Liver (tissue), 8 donors: ENCODE measurements at regions not wholly inside any gene's neighbourhood (a gene's known extent, or its start where the extent isn't known, plus 50 kb on each side); places are given as distances from the start of the nearest gene placed in this dataset.

Source experiments
- DNase-seq: peaks from one replicate; pipeline ENCODE4 v3.0.0-alpha.2; 2017; ENCODE audit warnings: low spot score
- H3K27ac ChIP-seq, 2 donors: one replicate each; pipeline ENCODE4 v1.7.0; 2013; ENCODE audit warnings: inconsistent platforms in 2 of 2, low read length in 2 of 2, control low read depth in 1 of 2, low read depth in 1 of 2, mild to moderate bottlenecking in 1 of 2
- H3K27me3 ChIP-seq, 4 donors: one replicate each; pipeline versions ENCODE4 v1.6.1 to v1.7.0; 2013; ENCODE audit warnings: low read length in 3 of 4, inconsistent platforms in 1 of 4, mild to moderate bottlenecking in 1 of 4, moderate library complexity in 1 of 4; ENCODE audit not compliant: control insufficient read depth in 4 of 4, insufficient read depth in 4 of 4
- H3K36me3 ChIP-seq, 4 donors: one replicate each; pipeline versions ENCODE4 v1.6.1 to v1.7.0; 2013; ENCODE audit warnings: low read length in 3 of 4, mild to moderate bottlenecking in 3 of 4, low read depth in 1 of 4, moderate library complexity in 1 of 4; ENCODE audit not compliant: control insufficient read depth in 4 of 4, insufficient read depth in 3 of 4
- H3K4me1 ChIP-seq, 4 donors: one replicate each; pipeline versions ENCODE4 v1.6.1 to v1.7.0; 2013; ENCODE audit warnings: low read length in 3 of 4, mild to moderate bottlenecking in 3 of 4, moderate library complexity in 1 of 4; ENCODE audit not compliant: control insufficient read depth in 4 of 4, insufficient read depth in 4 of 4
- H3K4me3 ChIP-seq, 3 donors: one replicate each; pipeline versions ENCODE4 v1.6.1 to v1.7.0; 2013; ENCODE audit warnings: low read length in 3 of 3, control low read depth in 1 of 3, low read depth in 1 of 3, mild to moderate bottlenecking in 1 of 3
- H3K9ac ChIP-seq, 2 donors: one replicate each; pipeline ENCODE4 v1.7.0; 2013; ENCODE audit warnings: low read length in 2 of 2, mild to moderate bottlenecking in 2 of 2, moderate library complexity in 2 of 2, control low read depth in 1 of 2, low read depth in 1 of 2
- H3K9me3 ChIP-seq, 4 donors: one replicate each; pipeline versions ENCODE4 v1.6.1 to v1.7.0; 2013; ENCODE audit warnings: low read length in 3 of 4; ENCODE audit not compliant: control insufficient read depth in 4 of 4
- ATF3 ChIP-seq: IDR thresholded peaks from 2 replicates; pipeline ENCODE4 v1.6.1; 2016; ENCODE audit warnings: antibody characterized with exemption
- CTCF ChIP-seq: fragments of 150-350 bp; IDR thresholded peaks from 2 replicates; pipeline ENCODE4 v1.5.1; 2017; ENCODE audit warnings: improper control_type of control experiment, low read depth, low read length; ENCODE audit not compliant: missing input control
- EGR1 ChIP-seq, 2 donors: IDR thresholded peaks; 2 replicates each; pipeline ENCODE4 v1.6.1; 2016 to 2018; ENCODE audit warnings: antibody characterized with exemption in 2 of 2, low read depth in 2 of 2
- FOXA1 ChIP-seq: IDR thresholded peaks from 2 replicates; pipeline ENCODE4 v1.6.1; 2016; ENCODE audit warnings: antibody characterized with exemption
- FOXA2 ChIP-seq: IDR thresholded peaks from 2 replicates; pipeline ENCODE4 v1.6.1; 2016; ENCODE audit warnings: antibody characterized with exemption
- GABPA ChIP-seq, 2 donors: IDR thresholded peaks in 1 of 2; conservative IDR thresholded peaks in 1 of 2; 2 replicates each; pipeline ENCODE4 v1.6.1; 2016; ENCODE audit warnings: antibody characterized with exemption in 2 of 2, mild to moderate bottlenecking in 1 of 2, moderate library complexity in 1 of 2
- HNF4A ChIP-seq, 2 donors: conservative IDR thresholded peaks; 2 replicates each; pipeline ENCODE4 v1.6.1; 2016; ENCODE audit warnings: antibody characterized with exemption in 2 of 2, mild to moderate bottlenecking in 2 of 2
- HNF4G ChIP-seq: IDR thresholded peaks from 2 replicates; pipeline ENCODE4 v1.6.1; 2016; ENCODE audit warnings: antibody characterized with exemption
- NR2F2 ChIP-seq: IDR thresholded peaks from 2 replicates; pipeline ENCODE4 v1.6.1; 2016; ENCODE audit warnings: antibody characterized with exemption
- RAD21 ChIP-seq, 2 donors: IDR thresholded peaks; 2 replicates each; pipeline ENCODE4 v1.6.1; 2016; ENCODE audit warnings: antibody characterized with exemption in 2 of 2, mild to moderate bottlenecking in 2 of 2
- RXRA ChIP-seq, 2 donors: IDR thresholded peaks; 2 replicates each; pipeline ENCODE4 v1.6.1; 2017 to 2018; ENCODE audit warnings: antibody characterized with exemption in 2 of 2, mild to moderate bottlenecking in 1 of 2
- SP1 ChIP-seq: IDR thresholded peaks from 2 replicates; pipeline ENCODE4 v1.6.1; 2018; ENCODE audit warnings: antibody characterized with exemption, mild to moderate bottlenecking
- WGBS: extraction: QIAGEN DNeasy Blood & Tissue Kit; methylation state at CpG from one replicate; pipeline ENCODE4 v1.1.7; 2013; 5-methylcytosine and 5-hydroxymethylcytosine counted together
- TF ChIP-seq, protein P1 (sequence below): IDR thresholded peaks from 2 replicates; pipeline ENCODE4 v1.6.1; 2016; ENCODE audit warnings: antibody characterized with exemption, mild to moderate bottlenecking
- TF ChIP-seq, protein P2 (sequence below): IDR thresholded peaks from 2 replicates; pipeline ENCODE4 v1.6.1; 2016; ENCODE audit warnings: antibody characterized with exemption
- donor health status: healthy.
- donor health status: healthy.
- donor health status: healthy.
- donor health status: healthy.
- donor health status: healthy.

- H3K4me1 ChIP-seq: no peaks in the 10 kb centered on the region
- no peak overlapping the region for H3K4me3 ChIP-seq
- TF ChIP-seq, protein P1, sequence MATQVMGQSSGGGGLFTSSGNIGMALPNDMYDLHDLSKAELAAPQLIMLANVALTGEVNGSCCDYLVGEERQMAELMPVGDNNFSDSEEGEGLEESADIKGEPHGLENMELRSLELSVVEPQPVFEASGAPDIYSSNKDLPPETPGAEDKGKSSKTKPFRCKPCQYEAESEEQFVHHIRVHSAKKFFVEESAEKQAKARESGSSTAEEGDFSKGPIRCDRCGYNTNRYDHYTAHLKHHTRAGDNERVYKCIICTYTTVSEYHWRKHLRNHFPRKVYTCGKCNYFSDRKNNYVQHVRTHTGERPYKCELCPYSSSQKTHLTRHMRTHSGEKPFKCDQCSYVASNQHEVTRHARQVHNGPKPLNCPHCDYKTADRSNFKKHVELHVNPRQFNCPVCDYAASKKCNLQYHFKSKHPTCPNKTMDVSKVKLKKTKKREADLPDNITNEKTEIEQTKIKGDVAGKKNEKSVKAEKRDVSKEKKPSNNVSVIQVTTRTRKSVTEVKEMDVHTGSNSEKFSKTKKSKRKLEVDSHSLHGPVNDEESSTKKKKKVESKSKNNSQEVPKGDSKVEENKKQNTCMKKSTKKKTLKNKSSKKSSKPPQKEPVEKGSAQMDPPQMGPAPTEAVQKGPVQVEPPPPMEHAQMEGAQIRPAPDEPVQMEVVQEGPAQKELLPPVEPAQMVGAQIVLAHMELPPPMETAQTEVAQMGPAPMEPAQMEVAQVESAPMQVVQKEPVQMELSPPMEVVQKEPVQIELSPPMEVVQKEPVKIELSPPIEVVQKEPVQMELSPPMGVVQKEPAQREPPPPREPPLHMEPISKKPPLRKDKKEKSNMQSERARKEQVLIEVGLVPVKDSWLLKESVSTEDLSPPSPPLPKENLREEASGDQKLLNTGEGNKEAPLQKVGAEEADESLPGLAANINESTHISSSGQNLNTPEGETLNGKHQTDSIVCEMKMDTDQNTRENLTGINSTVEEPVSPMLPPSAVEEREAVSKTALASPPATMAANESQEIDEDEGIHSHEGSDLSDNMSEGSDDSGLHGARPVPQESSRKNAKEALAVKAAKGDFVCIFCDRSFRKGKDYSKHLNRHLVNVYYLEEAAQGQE: no peak
- no peak for TF ChIP-seq NR2F2
- WGBS: 89% methylated on average over 4 of the region's 4 CpGs
- no peaks in the 10 kb centered on the region for H3K27me3 ChIP-seq
- H3K9ac ChIP-seq: no peak overlapping the region
- no peak for DNase-seq
- H3K9me3 ChIP-seq: no peaks in the 10 kb centered on the region
- H3K36me3 ChIP-seq: no peaks in the 10 kb centered on the region
- H3K27ac ChIP-seq: no peak overlapping the region
Observed at GRCh38 chr6:148041546-148041945, 301.1 kb upstream of the SASH1 start.

DNA sequence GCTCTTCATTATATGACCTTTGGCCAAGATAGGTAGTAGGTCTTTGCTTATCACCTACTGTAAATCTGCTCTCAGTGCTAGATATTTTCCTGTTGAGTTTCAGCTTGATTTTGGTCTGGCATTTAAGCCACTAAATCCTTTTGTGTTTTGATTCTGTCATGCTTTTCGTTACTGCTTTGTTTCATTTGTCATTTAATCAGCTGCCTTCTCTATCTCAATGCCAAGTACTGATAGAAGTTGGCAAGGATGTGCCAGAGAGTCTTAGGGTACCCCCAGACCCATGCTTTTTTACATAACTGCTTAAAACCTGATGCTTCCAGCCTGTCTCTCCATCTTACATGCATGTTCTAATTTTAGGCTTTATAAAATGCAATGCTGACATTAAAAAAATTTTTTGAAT, 300.1 kb upstream of the SASH1 start:
- Histone ChIP-seq H3K9ac (no peak overlapping the region), H3K4me1 (no peaks in the 10 kb centered on the region), H3K27me3 (no peaks in the 10 kb centered on the region), H3K9me3 (no peaks in the 10 kb centered on the region), H3K36me3 (no peaks in the 10 kb centered on the region), H3K4me3 (no peak overlapping the region), H3K27ac (no peak overlapping the region)
- TF ChIP-seq RAD21 (IDR thresholded peaks at IDR 0.05) (no peak), SP1 (no peak), HNF4G (no peak), CTCF (no peak)
- TF ChIP-seq, protein P1: no peak
- DNase-seq: no peak
- 76% methylated on average over 1 of the region's 1 CpG for WGBS

GRCh38 chr6:148044261-148044751, 298.3 kb upstream of the SASH1 start:
- Histone ChIP-seq H3K4me1 (no peaks in the 10 kb centered on the region), H3K4me3 (no peak overlapping the region), H3K27ac (no peak overlapping the region), H3K36me3 (no peaks in the 10 kb centered on the region), H3K9me3 (no peaks in the 10 kb centered on the region), H3K9ac (no peak overlapping the region), H3K27me3 (no peaks in the 10 kb centered on the region)
- 78% methylated on average over 1 of the region's 1 CpG for WGBS
- no peak for DNase-seq
- TF ChIP-seq RAD21 (IDR thresholded peaks at IDR 0.05) (no peak), RXRA (IDR thresholded peaks at IDR 0.05) (no peak), EGR1 (IDR thresholded peaks at IDR 0.05; ENCODE audit: low read depth in 2 of 2) (no peak), GABPA (IDR thresholded peaks at IDR 0.05 in 1 of 2, conservative IDR thresholded peaks at IDR 0.05 in 1 of 2) (no peak), ATF3 (no peak), FOXA1 (no peak), NR2F2 (no peak), HNF4G (no peak), FOXA2 (no peak), SP1 (no peak), HNF4A (conservative IDR thresholded peaks at IDR 0.05) (no peak)
- TF ChIP-seq, protein P2, sequence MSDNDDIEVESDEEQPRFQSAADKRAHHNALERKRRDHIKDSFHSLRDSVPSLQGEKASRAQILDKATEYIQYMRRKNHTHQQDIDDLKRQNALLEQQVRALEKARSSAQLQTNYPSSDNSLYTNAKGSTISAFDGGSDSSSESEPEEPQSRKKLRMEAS: no peak
- TF ChIP-seq, protein P1: no peak
